ENCODE measurements at regions not wholly inside any gene's neighbourhood (a gene's known extent, or its start where the extent isn't known, plus 50 kb on each side); places are given as distances from the start of the nearest gene placed in this dataset.
A peak's percentile ranks its signal among the peaks of the same experiment; 100 is the strongest.

DNA sequence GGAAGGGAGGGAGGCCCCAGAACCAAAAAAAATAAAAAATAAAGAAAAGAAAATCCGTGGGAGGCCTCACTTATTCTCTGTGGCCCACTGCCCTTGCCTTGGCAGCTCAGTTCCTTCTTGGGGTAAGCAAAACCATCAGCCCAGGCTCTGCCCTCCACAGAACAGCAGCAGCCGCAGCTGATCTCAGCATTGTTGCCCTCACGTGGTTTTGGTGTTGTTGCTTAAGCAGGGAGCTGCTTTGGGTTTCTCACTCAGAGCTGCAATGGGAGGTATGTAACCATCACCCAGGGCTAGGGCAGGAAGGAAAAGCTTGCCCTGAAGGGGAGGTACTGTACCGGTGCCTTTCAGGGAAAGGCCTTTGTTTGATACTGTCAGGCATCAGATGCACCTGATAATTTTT lies 374.7 kb upstream of the WWC1 start:
- DNase-seq (ENCODE audit: low read depth) = no peak
- TF ChIP-seq, protein P1, sequence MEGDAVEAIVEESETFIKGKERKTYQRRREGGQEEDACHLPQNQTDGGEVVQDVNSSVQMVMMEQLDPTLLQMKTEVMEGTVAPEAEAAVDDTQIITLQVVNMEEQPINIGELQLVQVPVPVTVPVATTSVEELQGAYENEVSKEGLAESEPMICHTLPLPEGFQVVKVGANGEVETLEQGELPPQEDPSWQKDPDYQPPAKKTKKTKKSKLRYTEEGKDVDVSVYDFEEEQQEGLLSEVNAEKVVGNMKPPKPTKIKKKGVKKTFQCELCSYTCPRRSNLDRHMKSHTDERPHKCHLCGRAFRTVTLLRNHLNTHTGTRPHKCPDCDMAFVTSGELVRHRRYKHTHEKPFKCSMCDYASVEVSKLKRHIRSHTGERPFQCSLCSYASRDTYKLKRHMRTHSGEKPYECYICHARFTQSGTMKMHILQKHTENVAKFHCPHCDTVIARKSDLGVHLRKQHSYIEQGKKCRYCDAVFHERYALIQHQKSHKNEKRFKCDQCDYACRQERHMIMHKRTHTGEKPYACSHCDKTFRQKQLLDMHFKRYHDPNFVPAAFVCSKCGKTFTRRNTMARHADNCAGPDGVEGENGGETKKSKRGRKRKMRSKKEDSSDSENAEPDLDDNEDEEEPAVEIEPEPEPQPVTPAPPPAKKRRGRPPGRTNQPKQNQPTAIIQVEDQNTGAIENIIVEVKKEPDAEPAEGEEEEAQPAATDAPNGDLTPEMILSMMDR (IDR thresholded peaks at IDR 0.05; ENCODE audit: low read depth, low read length) = no peak
- TF ChIP-seq, protein P2, sequence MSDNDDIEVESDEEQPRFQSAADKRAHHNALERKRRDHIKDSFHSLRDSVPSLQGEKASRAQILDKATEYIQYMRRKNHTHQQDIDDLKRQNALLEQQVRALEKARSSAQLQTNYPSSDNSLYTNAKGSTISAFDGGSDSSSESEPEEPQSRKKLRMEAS (IDR thresholded peaks at IDR 0.05; ENCODE audit: low read depth, low read length) = no peak
- TF ChIP-seq MYC (IDR thresholded peaks at IDR 0.05; ENCODE audit: low read depth, low read length) (no peak), POLR2A (IDR thresholded peaks at IDR 0.05; ENCODE audit: extremely low read depth, insufficient read length) (no peak)
- no peak overlapping the region for H3K4me3 ChIP-seq (ENCODE audit: low read depth, low read length)

DNA sequence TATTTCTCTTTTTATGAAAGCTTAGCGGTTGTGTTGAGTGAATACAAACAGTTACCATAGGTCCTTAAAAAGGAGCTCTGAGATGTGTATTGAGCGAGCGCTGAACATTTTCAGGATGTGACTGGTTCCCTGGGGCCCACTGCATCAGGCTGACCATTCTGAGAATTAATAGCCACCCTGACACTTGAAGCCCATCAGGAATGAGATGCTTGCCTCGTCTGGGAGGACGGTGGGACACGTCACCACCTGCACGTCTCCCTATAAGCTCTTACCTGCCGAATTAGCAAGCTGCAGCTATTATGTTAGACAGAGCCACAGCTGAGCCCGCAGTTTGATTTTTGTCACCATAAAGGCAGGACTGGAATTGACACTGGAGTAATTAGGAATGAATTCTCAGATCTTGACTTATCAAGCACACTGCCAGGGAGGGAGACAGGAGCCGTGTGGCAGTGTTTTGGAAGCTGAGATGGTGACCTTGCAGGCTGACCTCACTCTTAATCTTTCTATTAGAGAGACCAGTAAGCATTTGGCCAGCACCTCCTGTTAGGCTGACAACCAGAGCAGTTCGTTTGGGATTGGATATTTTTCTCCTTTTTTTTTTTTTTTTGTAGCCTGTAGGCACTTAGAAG lies 373.1 kb upstream of the WWC1 start:
- TF ChIP-seq MYC (IDR thresholded peaks at IDR 0.05; ENCODE audit: low read depth, low read length) = no peak
- TF ChIP-seq, protein P1 (IDR thresholded peaks at IDR 0.05; ENCODE audit: low read depth, low read length) = no peak
- TF ChIP-seq POLR2A (IDR thresholded peaks at IDR 0.05; ENCODE audit: extremely low read depth, insufficient read length) = no peak
- TF ChIP-seq, protein P2 (IDR thresholded peaks at IDR 0.05; ENCODE audit: low read depth, low read length) = no peak
- no peak overlapping the region for H3K4me3 ChIP-seq (ENCODE audit: low read depth, low read length)
- DNase-seq (ENCODE audit: low read depth) = no peak

DNA sequence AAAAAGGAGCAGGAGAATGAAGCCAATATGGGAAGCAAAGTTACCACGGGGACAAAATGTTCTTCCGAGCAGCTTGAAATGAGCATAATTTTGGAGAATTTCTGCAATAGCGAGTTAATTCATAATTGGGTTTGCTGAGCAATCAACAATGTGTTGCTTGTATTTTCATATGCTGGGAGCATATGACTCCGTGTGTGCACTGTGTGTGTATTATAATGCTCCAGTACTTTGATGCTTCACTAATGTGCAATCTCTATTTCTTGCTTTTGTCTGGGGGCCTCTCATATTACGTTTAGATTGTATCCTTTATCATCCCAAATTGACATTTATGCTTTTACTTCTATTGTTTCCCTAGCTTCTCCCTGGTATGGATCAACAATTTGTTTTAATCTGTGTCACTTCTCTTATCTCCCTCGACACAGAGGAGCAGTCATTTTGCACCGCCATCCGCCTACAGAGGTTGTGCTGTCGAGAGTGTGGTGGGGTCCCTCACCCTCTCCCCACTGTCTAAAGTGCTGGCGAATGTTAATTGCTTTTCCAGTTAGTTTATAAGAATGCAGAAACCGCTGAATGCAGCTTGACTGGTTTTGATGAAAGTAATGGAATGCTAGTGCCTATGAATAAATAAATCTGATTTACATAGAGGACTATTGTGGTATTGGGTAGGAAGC lies 372.5 kb upstream of the WWC1 start:
- no peak overlapping the region for H3K4me3 ChIP-seq (ENCODE audit: low read depth, low read length)
- TF ChIP-seq, protein P2 (IDR thresholded peaks at IDR 0.05; ENCODE audit: low read depth, low read length) = no peak
- no peak for TF ChIP-seq MYC (IDR thresholded peaks at IDR 0.05; ENCODE audit: low read depth, low read length)
- no peak for TF ChIP-seq POLR2A (IDR thresholded peaks at IDR 0.05; ENCODE audit: extremely low read depth, insufficient read length)
- TF ChIP-seq, protein P1 (IDR thresholded peaks at IDR 0.05; ENCODE audit: low read depth, low read length) = no peak
- DNase-seq (ENCODE audit: low read depth) = no peak

DNA sequence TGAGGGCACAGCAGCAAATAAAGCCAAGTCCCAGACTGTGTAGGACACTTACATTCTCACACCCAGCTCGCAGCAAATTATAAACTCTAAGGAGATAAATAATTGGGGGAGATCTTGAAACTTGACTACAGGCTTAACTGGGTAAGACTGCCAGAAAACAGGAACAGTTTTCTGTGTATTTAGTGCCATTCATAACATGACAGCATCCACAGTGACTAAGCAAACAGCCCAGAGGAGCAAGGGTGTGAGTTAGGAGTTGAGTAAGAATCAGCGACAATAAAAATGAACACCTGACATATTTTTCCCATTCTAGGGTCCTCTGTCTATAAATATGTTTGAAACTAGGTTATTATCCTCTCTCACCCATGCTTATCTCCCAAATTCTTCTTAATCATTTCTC lies 370.9 kb upstream of the WWC1 start:
- TF ChIP-seq, protein P2 (IDR thresholded peaks at IDR 0.05; ENCODE audit: low read depth, low read length) = no peak
- TF ChIP-seq MYC (IDR thresholded peaks at IDR 0.05; ENCODE audit: low read depth, low read length) (no peak), POLR2A (IDR thresholded peaks at IDR 0.05; ENCODE audit: extremely low read depth, insufficient read length) (no peak)
- TF ChIP-seq, protein P1 (IDR thresholded peaks at IDR 0.05; ENCODE audit: low read depth, low read length) = no peak
- no peak overlapping the region for H3K4me3 ChIP-seq (ENCODE audit: low read depth, low read length)
- DNase-seq (ENCODE audit: low read depth) = peak; percentile 3

DNA sequence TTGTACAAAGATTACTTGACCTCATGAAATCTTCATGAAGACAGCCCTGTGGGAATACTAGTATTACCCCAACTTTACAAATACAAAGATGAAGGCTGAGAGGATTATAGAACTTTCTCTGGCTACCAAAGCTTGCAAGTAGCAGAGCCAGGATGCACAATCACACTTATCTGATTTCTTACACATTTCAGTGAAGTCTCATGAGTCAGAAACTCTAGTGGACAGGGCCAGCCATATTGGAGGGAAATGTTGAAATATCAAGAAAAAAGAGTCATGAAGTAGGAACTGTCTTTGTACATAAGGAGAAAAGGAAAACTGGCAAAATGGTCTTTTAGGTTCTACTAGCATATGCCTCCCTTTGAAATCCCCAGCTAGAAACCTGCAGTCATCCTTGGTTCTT lies 369.6 kb upstream of the WWC1 start:
- DNase-seq (ENCODE audit: low read depth) = no peak
- no peak overlapping the region for H3K4me3 ChIP-seq (ENCODE audit: low read depth, low read length)
- TF ChIP-seq MYC (IDR thresholded peaks at IDR 0.05; ENCODE audit: low read depth, low read length) (no peak), POLR2A (IDR thresholded peaks at IDR 0.05; ENCODE audit: extremely low read depth, insufficient read length) (no peak)
- TF ChIP-seq, protein P2 (IDR thresholded peaks at IDR 0.05; ENCODE audit: low read depth, low read length) = no peak
- TF ChIP-seq, protein P1 (IDR thresholded peaks at IDR 0.05; ENCODE audit: low read depth, low read length) = no peak

All from NB4 (cell line).